Lung (tissue), 11 donors: ENCODE measurements at regions not wholly inside any gene's neighbourhood (a gene's known extent, or its start where the extent isn't known, plus 50 kb on each side); places are given as distances from the start of the nearest gene placed in this dataset.

Source experiments
- ATAC-seq: fragments of 200-7000 bp; cut with Tn5 transposase; one replicate; pipeline ENCODE4 v1.9.1; 2020; ENCODE audit warnings: moderate number of reproducible peaks; ENCODE audit not compliant: insufficient read depth, low FRiP score
- DNase-seq, 3 donors: peaks; one replicate each; pipeline ENCODE4 v3.0.0-alpha.2; 2013 to 2017
- H3K27ac ChIP-seq, 2 donors: one replicate each; pipeline ENCODE4 v1.5.1; 2013; ENCODE audit warnings: mild to moderate bottlenecking in 2 of 2, moderate library complexity in 2 of 2, control low read depth in 1 of 2, inconsistent platforms in 1 of 2, low read depth in 1 of 2, low read length in 1 of 2
- H3K27me3 ChIP-seq, 3 donors: one replicate each; pipeline ENCODE4 v1.5.1; 2013; ENCODE audit warnings: low read length in 2 of 3; ENCODE audit not compliant: control insufficient read depth in 3 of 3, insufficient read depth in 3 of 3
- H3K36me3 ChIP-seq, 4 donors: one replicate each; pipeline ENCODE4 v1.5.1; 2013; ENCODE audit warnings: low read length in 4 of 4, mild to moderate bottlenecking in 1 of 4, moderate library complexity in 1 of 4; ENCODE audit not compliant: control insufficient read depth in 4 of 4, insufficient read depth in 4 of 4
- H3K4me1 ChIP-seq, 5 donors: one replicate each; pipeline ENCODE4 v1.5.1; 2013; ENCODE audit warnings: low read length in 5 of 5, mild to moderate bottlenecking in 2 of 5, moderate library complexity in 1 of 5; ENCODE audit not compliant: control insufficient read depth in 5 of 5, insufficient read depth in 5 of 5
- H3K4me3 ChIP-seq: one replicate; pipeline ENCODE4 v1.5.1; 2013; ENCODE audit warnings: mild to moderate bottlenecking, control low read depth, moderate library complexity
- H3K9ac ChIP-seq, 2 donors: one replicate each; pipeline ENCODE4 v1.5.1; 2013; ENCODE audit warnings: low read length in 2 of 2, control low read depth in 1 of 2; ENCODE audit not compliant: insufficient read depth in 1 of 2
- H3K9me3 ChIP-seq, 4 donors: one replicate each; pipeline ENCODE4 v1.5.1; 2013; ENCODE audit warnings: low read length in 3 of 4, mild to moderate bottlenecking in 1 of 4, moderate library complexity in 1 of 4; ENCODE audit not compliant: control insufficient read depth in 4 of 4, insufficient read depth in 3 of 4
- WGBS, 2 donors: extraction: QIAGEN DNeasy Blood & Tissue Kit; methylation state at CpG; one replicate each; pipeline ENCODE4 v1.1.7; 2013; 5-methylcytosine and 5-hydroxymethylcytosine counted together
- TF ChIP-seq, protein P1 (sequence below): IDR thresholded peaks from 2 replicates; pipeline ENCODE4 v1.5.1; 2012; ENCODE audit warnings: mild to moderate bottlenecking; ENCODE audit errors: control extremely low read depth, extremely low read depth
- donor health status: control.
- donor health status: control.
- donor health status: Bipolar disorder and iron deficiency.
- donor health status: healthy.
- donor health status: DM: yes; HTN: yes; CAD: no.

DNA sequence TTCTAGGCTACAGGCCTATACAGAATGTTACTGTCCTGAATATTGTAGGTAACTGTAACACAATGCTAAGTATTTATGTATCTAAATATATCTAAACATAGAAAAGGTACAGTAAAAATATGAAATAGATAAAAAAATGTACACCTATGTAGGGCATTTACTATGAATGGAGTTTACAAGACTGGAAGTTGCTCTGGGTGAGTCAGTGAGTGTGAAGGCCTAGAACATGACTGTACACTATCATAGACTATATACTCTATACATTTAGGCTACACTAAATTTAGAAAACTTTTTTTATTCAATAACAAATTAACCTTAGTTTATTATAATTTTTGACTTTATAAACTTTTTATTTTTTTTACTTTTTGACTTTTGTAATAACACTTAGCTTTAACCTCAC is 136.9 kb downstream of the DUSP10 start:
- H3K9ac ChIP-seq, result no peak overlapping the region
- no peaks in the 10 kb centered on the region for H3K9me3 ChIP-seq
- no peak overlapping the region for H3K27ac ChIP-seq
- no peaks in the 10 kb centered on the region for H3K36me3 ChIP-seq
- DNase-seq (no peak), ATAC-seq (no peak)
- H3K4me3 ChIP-seq, result no peak overlapping the region
- H3K4me1 ChIP-seq, result no peaks in the 10 kb centered on the region
- TF ChIP-seq, protein P1, sequence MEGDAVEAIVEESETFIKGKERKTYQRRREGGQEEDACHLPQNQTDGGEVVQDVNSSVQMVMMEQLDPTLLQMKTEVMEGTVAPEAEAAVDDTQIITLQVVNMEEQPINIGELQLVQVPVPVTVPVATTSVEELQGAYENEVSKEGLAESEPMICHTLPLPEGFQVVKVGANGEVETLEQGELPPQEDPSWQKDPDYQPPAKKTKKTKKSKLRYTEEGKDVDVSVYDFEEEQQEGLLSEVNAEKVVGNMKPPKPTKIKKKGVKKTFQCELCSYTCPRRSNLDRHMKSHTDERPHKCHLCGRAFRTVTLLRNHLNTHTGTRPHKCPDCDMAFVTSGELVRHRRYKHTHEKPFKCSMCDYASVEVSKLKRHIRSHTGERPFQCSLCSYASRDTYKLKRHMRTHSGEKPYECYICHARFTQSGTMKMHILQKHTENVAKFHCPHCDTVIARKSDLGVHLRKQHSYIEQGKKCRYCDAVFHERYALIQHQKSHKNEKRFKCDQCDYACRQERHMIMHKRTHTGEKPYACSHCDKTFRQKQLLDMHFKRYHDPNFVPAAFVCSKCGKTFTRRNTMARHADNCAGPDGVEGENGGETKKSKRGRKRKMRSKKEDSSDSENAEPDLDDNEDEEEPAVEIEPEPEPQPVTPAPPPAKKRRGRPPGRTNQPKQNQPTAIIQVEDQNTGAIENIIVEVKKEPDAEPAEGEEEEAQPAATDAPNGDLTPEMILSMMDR, result no peak
- H3K27me3 ChIP-seq, result no peaks in the 10 kb centered on the region

DNA sequence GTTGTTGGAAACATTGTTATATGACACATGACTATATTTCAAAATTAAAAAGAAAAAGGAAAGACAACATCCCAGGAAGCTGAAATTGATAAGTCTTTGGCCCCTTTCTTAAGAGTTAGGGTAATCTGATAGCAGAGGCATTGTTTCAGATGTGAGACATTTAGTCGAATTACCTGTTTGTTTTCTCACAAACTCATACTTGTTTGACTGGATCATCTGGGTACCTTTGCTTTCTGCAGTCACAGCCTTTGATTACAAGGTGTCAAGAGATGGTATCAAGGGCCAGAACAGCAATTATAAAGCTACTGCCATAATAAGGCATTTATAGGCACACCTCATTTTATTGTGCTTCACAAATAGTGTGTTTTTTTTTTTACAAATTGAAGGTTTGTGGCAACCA is 136.3 kb downstream of the DUSP10 start:
- Histone ChIP-seq H3K36me3 (no peaks in the 10 kb centered on the region), H3K4me3 (no peak overlapping the region), H3K27me3 (no peaks in the 10 kb centered on the region), H3K4me1 (no peaks in the 10 kb centered on the region), H3K27ac (no peak overlapping the region), H3K9ac (no peak overlapping the region), H3K9me3 (no peaks in the 10 kb centered on the region)
- 69 to 83% methylated on average over 1 of the region's 1 CpG for WGBS, 2 donors
- DNase-seq (no peak), ATAC-seq (no peak)
- TF ChIP-seq, protein P1, result no peak

DNA sequence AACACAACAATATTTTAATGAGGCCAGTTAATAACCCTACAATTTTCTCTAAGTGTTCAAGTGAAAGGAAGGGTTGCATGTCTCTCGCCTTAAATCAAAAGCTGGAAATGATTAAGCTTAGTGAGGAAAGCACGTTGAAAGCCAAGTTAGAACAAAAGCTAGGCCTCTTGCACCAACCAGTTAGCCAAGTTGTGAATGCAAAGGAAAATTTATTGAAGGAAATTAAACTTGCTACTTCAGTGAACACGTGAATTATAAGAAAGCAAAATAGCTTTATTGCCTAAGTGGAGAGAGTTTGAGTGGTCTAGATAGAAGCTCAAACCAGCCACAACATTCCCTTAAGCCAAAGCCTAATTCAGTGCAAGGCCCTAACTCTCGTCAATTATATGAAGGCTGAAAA is 135.6 kb downstream of the DUSP10 start:
- no peak for DNase-seq

DNA sequence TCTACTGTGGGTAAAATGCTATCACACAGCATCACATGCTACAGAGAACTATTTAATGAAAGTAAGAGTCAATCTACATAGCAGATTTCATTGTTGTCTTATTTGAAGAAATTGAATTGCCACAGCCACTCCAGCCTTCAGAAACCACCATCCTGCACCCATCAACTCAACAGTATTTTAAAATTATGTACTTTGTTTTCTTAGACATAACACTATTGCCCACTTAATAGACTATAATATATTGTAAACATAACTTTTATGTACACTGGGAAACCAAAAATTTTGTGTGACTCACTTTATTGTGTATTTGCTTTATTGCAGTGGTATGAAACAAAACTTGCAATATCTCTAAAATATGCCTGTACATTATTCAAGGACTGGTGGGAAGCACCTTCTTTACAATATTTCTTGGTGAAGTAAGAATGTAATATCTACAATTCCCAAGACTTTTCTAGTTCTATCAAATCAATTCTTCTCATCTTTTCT is 133.0 kb downstream of the DUSP10 start:
- no peaks in the 10 kb centered on the region for H3K9me3 ChIP-seq
- no peak overlapping the region for H3K27ac ChIP-seq
- no peaks in the 10 kb centered on the region for H3K27me3 ChIP-seq
- ATAC-seq, result no peak
- TF ChIP-seq, protein P1, result no peak
- no peak overlapping the region for H3K4me3 ChIP-seq
- DNase-seq, result no peak
- no peaks in the 10 kb centered on the region for H3K36me3 ChIP-seq
- no peak overlapping the region for H3K9ac ChIP-seq
- H3K4me1 ChIP-seq, result peaks cover 0 to 18% (median 0%) of the 10 kb centered on the region in 5 donors

More for the DNA sequence above, 135.6 kb downstream of the DUSP10 start:
- TF ChIP-seq, protein P1, result no peak
- no peaks in the 10 kb centered on the region for H3K36me3 ChIP-seq
- H3K27me3 ChIP-seq, result no peaks in the 10 kb centered on the region
- H3K9me3 ChIP-seq, result no peaks in the 10 kb centered on the region
- H3K4me1 ChIP-seq, result peaks cover 0 to 2% (median 0%) of the 10 kb centered on the region in 5 donors
- 67 to 92% methylated on average over 4 of the region's 4 CpGs for WGBS, 2 donors
- H3K27ac ChIP-seq, result no peak overlapping the region
- no peak for ATAC-seq
- H3K4me3 ChIP-seq, result no peak overlapping the region
- no peak overlapping the region for H3K9ac ChIP-seq
